HCT116 (cell line): ENCODE measurements at regions not wholly inside any gene's neighbourhood (a gene's known extent, or its start where the extent isn't known, plus 50 kb on each side); places are given as distances from the start of the nearest gene placed in this dataset.

Experiments used
- ATAC-seq: fragments of 200-7000 bp; cut with Tn5 transposase; 2 replicates; pipeline ENCODE4 v1.9.1; 2020; ENCODE audit warnings: mild to moderate bottlenecking, moderate library complexity
- BruUV-seq: library from RNA; stranded (reverse); fragments of 400-500 nt; replicated peaks from 2 replicates; lab custom pipeline; 2021; lab: Mats Ljungman, UMichigan
- CTCF ChIA-PET: fragments of 300-600 bp; sonication (Branson Sonifier 250); formaldehyde crosslinking; loops from one replicate; lab custom pipeline; 2021; ENCODE audit warnings: antibody characterized with exemption; lab: Charles Lee
- POLR2A ChIA-PET: fragments of 300-600, 350-600 bp; sonication (Branson Sonifier 250); formaldehyde crosslinking; loops from one replicate; lab custom pipeline; 2021; ENCODE audit warnings: antibody characterized with exemption; lab: Charles Lee
- RAD21 ChIA-PET, 2 experiments: fragments of 300-600 bp; sonication (Branson Sonifier 250); formaldehyde crosslinking; loops; one replicate each; lab custom pipeline; 2023; ENCODE audit warnings: low total read pairs in 2 of 2; ENCODE audit not compliant: uncharacterized antibody in 2 of 2, unreplicated experiment in 2 of 2, low non-redundant PET in 1 of 2; lab: Charles Lee
- DNase-seq: peaks from one replicate; pipeline ENCODE4 v3.0.0-alpha.2; 2010; ENCODE audit warnings: low read depth, low spot score
- H2AFZ ChIP-seq: fragments of 200-600 bp; shearing (Covaris generic), sonication (generic); 2 replicates; pipeline ENCODE4 v1.6.1; 2017; ENCODE audit warnings: low read depth, mixed run types, mixed read lengths, antibody characterized with exemption, low read length; ENCODE audit not compliant: poor library complexity, severe bottlenecking
- H3K27ac ChIP-seq: 2 replicates; pipeline ENCODE4 v1.5.1; 2012; ENCODE audit warnings: low read depth, low read length
- H3K27me3 ChIP-seq: fragments of 200-600 bp; sonication (generic); 2 replicates; pipeline ENCODE4 v1.6.1; 2016; ENCODE audit warnings: mixed run types, low read length, mixed read lengths; ENCODE audit not compliant: insufficient read depth
- H3K36me3 ChIP-seq, 2 experiments: fragments of 200-500 bp in 1 of 2; fragments of 200-600 bp in 1 of 2; sonication (Bioruptor generic) in 1 of 2; sonication (generic) in 1 of 2; 2 replicates each; pipeline versions ENCODE4 v1.5.1 to v1.6.1; 2014 to 2016; ENCODE audit warnings: low read length in 2 of 2, inconsistent platforms in 1 of 2, mixed read lengths in 1 of 2, mixed run types in 1 of 2; ENCODE audit not compliant: insufficient read depth in 2 of 2, control insufficient read depth in 1 of 2
- H3K4me1 ChIP-seq, 2 experiments: fragments of 200-600 bp in 1 of 2; sonication (generic) in 1 of 2; 2 replicates each; pipeline versions ENCODE4 v1.5.1 to v1.6.1; 2012 to 2017; ENCODE audit warnings: low read length in 2 of 2, inconsistent platforms in 1 of 2, mild to moderate bottlenecking in 1 of 2, mixed read lengths in 1 of 2, mixed run types in 1 of 2, moderate library complexity in 1 of 2; ENCODE audit not compliant: insufficient read depth in 2 of 2, control insufficient read depth in 1 of 2
- H3K4me2 ChIP-seq: fragments of 200-600 bp; sonication (generic); 2 replicates; pipeline ENCODE4 v1.6.1; 2017; ENCODE audit warnings: mixed run types, low read length, mixed read lengths
- H3K4me3 ChIP-seq, 2 experiments: fragments of 200-600 bp in 1 of 2; sonication (generic) in 1 of 2; replicated peaks in 1 of 2; 2 replicates each; pipeline ENCODE4 v1.5.1; 2011 to 2016; ENCODE audit warnings: low read length in 2 of 2, control low read depth in 1 of 2, low read depth in 1 of 2, mild to moderate bottlenecking in 1 of 2, mixed read lengths in 1 of 2, mixed run types in 1 of 2
- H3K79me2 ChIP-seq: fragments of 200-600 bp; sonication (generic); 2 replicates; pipeline ENCODE4 v1.6.1; 2017; ENCODE audit warnings: mild to moderate bottlenecking, mixed run types, low read length, moderate library complexity, mixed read lengths; ENCODE audit not compliant: insufficient read depth
- H3K9ac ChIP-seq: fragments of 200-600 bp; sonication (generic); 2 replicates; pipeline ENCODE4 v1.6.1; 2016; ENCODE audit warnings: low read length, mixed read lengths
- H3K9me2 ChIP-seq: fragments of 200-600 bp; sonication (generic), shearing (Covaris generic); 2 replicates; pipeline ENCODE4 v1.6.1; 2017; ENCODE audit warnings: mixed run types, mild to moderate bottlenecking, moderate library complexity; ENCODE audit not compliant: insufficient read depth
- H3K9me3 ChIP-seq, 2 experiments: fragments of 200-500 bp in 1 of 2; fragments of 200-600 bp in 1 of 2; sonication (Bioruptor generic) in 1 of 2; sonication (generic) in 1 of 2; 2 replicates each; pipeline ENCODE4 v1.6.1; 2014 to 2017; ENCODE audit warnings: low read length in 2 of 2, mixed read lengths in 2 of 2, inconsistent platforms in 1 of 2, low read depth in 1 of 2, mild to moderate bottlenecking in 1 of 2, mixed run types in 1 of 2, moderate library complexity in 1 of 2; ENCODE audit not compliant: control insufficient read depth in 1 of 2, insufficient read depth in 1 of 2
- H4K20me1 ChIP-seq: fragments of 200-600 bp; sonication (generic), shearing (Covaris generic); 2 replicates; pipeline ENCODE4 v1.6.1; 2017; ENCODE audit warnings: mixed run types, mild to moderate bottlenecking, moderate library complexity; ENCODE audit not compliant: insufficient read depth
- CBX3 ChIP-seq: IDR thresholded peaks from 2 replicates; pipeline ENCODE4 v1.6.1; 2012; ENCODE audit warnings: low read depth
- CEBPB ChIP-seq: IDR thresholded peaks from 2 replicates; pipeline ENCODE4 v1.6.1; 2012; ENCODE audit warnings: low read depth
- EZH2 ChIP-seq: fragments of 200-600 bp; sonication (generic); IDR thresholded peaks from 2 replicates; pipeline ENCODE4 v1.6.1; 2017; ENCODE audit warnings: antibody characterized with exemption, mixed run types
- EZH2phosphoT487 ChIP-seq: fragments of 200-600 bp; IDR thresholded peaks from 2 replicates; pipeline ENCODE4 v1.6.1; 2018; ENCODE audit warnings: antibody characterized with exemption, borderline replicate concordance
- FOSL1 ChIP-seq: IDR thresholded peaks from 2 replicates; pipeline ENCODE4 v1.6.1; 2012; ENCODE audit warnings: low read depth
- JUND ChIP-seq: IDR thresholded peaks from 2 replicates; pipeline ENCODE4 v1.6.1; 2012
- POLR2AphosphoS5 ChIP-seq: IDR thresholded peaks from 2 replicates; pipeline ENCODE4 v1.6.1; 2011; ENCODE audit warnings: mild to moderate bottlenecking, low read depth, low read length, moderate library complexity
- RAD21 ChIP-seq: IDR thresholded peaks from 2 replicates; pipeline ENCODE4 v1.6.1; 2012; ENCODE audit warnings: low read depth, mild to moderate bottlenecking
- SIN3A ChIP-seq: IDR thresholded peaks from 2 replicates; pipeline ENCODE4 v1.6.1; 2012; ENCODE audit warnings: low read depth
- SP1 ChIP-seq: IDR thresholded peaks from 2 replicates; pipeline ENCODE4 v1.6.1; 2012; ENCODE audit warnings: low read depth
- YY1 ChIP-seq: IDR thresholded peaks from 2 replicates; pipeline ENCODE4 v1.6.1; 2011; ENCODE audit warnings: low read length, low read depth, moderate library complexity, mild to moderate bottlenecking; ENCODE audit not compliant: insufficient replicate concordance; ENCODE audit errors: extremely low read depth
- ZFX ChIP-seq: fragments of 450-650 bp; IDR thresholded peaks from 2 replicates; pipeline ENCODE4 v1.6.1; 2017
- ZNF274 ChIP-seq: fragments of 200-500 bp; sonication (Bioruptor generic); IDR thresholded peaks from 2 replicates; pipeline ENCODE4 v1.6.1; 2014; ENCODE audit warnings: mild to moderate bottlenecking, low read depth, low read length, inconsistent platforms
- intact Hi-C: fragments of 100-400 bp; cut with micrococcal nuclease; formaldehyde crosslinking; loops from 2 replicates; pipeline ENCODE4 v1.10.0; 2022
- TF ChIP-seq, protein P1 (sequence below): IDR thresholded peaks from 2 replicates; pipeline ENCODE4 v1.6.1; 2011; ENCODE audit warnings: mild to moderate bottlenecking, low read length, moderate library complexity; ENCODE audit not compliant: insufficient replicate concordance; ENCODE audit errors: extremely low read depth
- TF ChIP-seq, protein P2 (sequence below): IDR thresholded peaks from 2 replicates; pipeline ENCODE4 v1.6.1; 2012
- TF ChIP-seq, protein P3 (sequence below), 3 experiments: fragments of 200-600 bp in 1 of 3; sonication (generic) in 1 of 3; IDR thresholded peaks in 2 of 3; conservative IDR thresholded peaks in 1 of 3; 2 replicates each; pipeline ENCODE4 v1.5.1; 2012 to 2017; ENCODE audit warnings: low read depth in 2 of 3, low read length in 2 of 3, antibody characterized with exemption in 1 of 3, borderline replicate concordance in 1 of 3, control low read depth in 1 of 3, mild to moderate bottlenecking in 1 of 3, mixed read lengths in 1 of 3, mixed run types in 1 of 3, moderate library complexity in 1 of 3; ENCODE audit not compliant: insufficient read depth in 1 of 3

DNA sequence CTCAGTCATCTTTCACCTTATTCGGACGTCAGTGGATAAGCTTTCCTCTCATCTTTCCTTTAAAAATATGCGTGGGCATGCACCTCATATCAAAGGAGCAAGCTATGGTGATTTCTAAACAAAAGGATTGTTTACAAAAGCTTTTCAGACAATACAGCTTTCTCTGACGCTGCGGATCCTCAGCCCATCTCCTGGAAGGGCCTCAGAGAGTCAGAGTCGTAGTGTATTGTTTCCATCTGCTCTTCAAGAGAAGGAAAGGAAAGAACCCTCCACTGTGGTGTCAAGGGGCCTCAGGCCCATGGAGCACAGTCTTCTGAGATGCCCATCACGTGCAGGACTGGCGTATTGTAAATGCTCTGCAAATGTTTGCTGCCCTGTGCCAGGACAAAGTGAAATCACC lies 163.4 kb upstream of the MAP1B start:
- Histone ChIP-seq H3K27me3 (no peaks in the 10 kb centered on the region), H3K4me2 (no peak overlapping the region), H3K9me2 (no peaks in the 10 kb centered on the region), H3K27ac (no peak overlapping the region), H3K36me3 (no peaks in the 10 kb centered on the region), H2AFZ (no peak overlapping the region), H3K79me2 (no peaks in the 10 kb centered on the region), H3K9me3 (no peaks in the 10 kb centered on the region), H4K20me1 (no peaks in the 10 kb centered on the region), H3K9ac (no peak overlapping the region), H3K4me3 (no peak overlapping the region), H3K4me1 (peaks cover 1 to 7% of the 10 kb centered on the region in 2 experiments; a peak in 2 of 4 replicates)
- CTCF ChIA-PET, result interaction anchor here (0.6 kb wide), 1 partner anchor 9 kb away, joined by 4 read pairs; no protein-coding TSS in a partner anchor
- intact Hi-C loops, result no loop called here
- POLR2A ChIA-PET, result no interaction called here
- no peak for DNase-seq
- no TSS peak for BruUV-seq
- RAD21 ChIA-PET, result no interaction called here
- no peak for ATAC-seq
- no peak for TF ChIP-seq RAD21
- no peak for TF ChIP-seq CBX3
- no peak for TF ChIP-seq EZH2phosphoT487
- TF ChIP-seq SIN3A, result no peak
- no peak for TF ChIP-seq ZFX
- TF ChIP-seq, protein P1, sequence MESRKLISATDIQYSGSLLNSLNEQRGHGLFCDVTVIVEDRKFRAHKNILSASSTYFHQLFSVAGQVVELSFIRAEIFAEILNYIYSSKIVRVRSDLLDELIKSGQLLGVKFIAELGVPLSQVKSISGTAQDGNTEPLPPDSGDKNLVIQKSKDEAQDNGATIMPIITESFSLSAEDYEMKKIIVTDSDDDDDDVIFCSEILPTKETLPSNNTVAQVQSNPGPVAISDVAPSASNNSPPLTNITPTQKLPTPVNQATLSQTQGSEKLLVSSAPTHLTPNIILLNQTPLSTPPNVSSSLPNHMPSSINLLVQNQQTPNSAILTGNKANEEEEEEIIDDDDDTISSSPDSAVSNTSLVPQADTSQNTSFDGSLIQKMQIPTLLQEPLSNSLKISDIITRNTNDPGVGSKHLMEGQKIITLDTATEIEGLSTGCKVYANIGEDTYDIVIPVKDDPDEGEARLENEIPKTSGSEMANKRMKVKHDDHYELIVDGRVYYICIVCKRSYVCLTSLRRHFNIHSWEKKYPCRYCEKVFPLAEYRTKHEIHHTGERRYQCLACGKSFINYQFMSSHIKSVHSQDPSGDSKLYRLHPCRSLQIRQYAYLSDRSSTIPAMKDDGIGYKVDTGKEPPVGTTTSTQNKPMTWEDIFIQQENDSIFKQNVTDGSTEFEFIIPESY, result no peak
- no peak for TF ChIP-seq FOSL1
- TF ChIP-seq, protein P2, sequence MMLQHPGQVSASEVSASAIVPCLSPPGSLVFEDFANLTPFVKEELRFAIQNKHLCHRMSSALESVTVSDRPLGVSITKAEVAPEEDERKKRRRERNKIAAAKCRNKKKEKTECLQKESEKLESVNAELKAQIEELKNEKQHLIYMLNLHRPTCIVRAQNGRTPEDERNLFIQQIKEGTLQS, result no peak
- no peak for TF ChIP-seq JUND
- no peak for TF ChIP-seq ZNF274
- TF ChIP-seq EZH2, result no peak
- no peak for TF ChIP-seq SP1
- no peak for TF ChIP-seq YY1
- no peak for TF ChIP-seq POLR2AphosphoS5
- TF ChIP-seq CEBPB, result no peak
- TF ChIP-seq, protein P3, sequence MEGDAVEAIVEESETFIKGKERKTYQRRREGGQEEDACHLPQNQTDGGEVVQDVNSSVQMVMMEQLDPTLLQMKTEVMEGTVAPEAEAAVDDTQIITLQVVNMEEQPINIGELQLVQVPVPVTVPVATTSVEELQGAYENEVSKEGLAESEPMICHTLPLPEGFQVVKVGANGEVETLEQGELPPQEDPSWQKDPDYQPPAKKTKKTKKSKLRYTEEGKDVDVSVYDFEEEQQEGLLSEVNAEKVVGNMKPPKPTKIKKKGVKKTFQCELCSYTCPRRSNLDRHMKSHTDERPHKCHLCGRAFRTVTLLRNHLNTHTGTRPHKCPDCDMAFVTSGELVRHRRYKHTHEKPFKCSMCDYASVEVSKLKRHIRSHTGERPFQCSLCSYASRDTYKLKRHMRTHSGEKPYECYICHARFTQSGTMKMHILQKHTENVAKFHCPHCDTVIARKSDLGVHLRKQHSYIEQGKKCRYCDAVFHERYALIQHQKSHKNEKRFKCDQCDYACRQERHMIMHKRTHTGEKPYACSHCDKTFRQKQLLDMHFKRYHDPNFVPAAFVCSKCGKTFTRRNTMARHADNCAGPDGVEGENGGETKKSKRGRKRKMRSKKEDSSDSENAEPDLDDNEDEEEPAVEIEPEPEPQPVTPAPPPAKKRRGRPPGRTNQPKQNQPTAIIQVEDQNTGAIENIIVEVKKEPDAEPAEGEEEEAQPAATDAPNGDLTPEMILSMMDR (IDR thresholded peaks at IDR 0.05 in 2 of 3, conservative IDR thresholded peaks at IDR 0.05 in 1 of 3; ENCODE audit: borderline replicate concordance in 1 of 3, insufficient read depth in 1 of 3, low read depth in 2 of 3, low read length in 2 of 3), result no peak
